ENCODE measurements at regions not wholly inside any gene's neighbourhood (a gene's known extent, or its start where the extent isn't known, plus 50 kb on each side); places are given as distances from the start of the nearest gene placed in this dataset.

- H3K27ac ChIP-seq = no peak overlapping the region
- peaks cover 23% of the 10 kb centered on the region for H3K4me1 ChIP-seq (ENCODE audit: low read depth)
- TF ChIP-seq, protein P1, sequence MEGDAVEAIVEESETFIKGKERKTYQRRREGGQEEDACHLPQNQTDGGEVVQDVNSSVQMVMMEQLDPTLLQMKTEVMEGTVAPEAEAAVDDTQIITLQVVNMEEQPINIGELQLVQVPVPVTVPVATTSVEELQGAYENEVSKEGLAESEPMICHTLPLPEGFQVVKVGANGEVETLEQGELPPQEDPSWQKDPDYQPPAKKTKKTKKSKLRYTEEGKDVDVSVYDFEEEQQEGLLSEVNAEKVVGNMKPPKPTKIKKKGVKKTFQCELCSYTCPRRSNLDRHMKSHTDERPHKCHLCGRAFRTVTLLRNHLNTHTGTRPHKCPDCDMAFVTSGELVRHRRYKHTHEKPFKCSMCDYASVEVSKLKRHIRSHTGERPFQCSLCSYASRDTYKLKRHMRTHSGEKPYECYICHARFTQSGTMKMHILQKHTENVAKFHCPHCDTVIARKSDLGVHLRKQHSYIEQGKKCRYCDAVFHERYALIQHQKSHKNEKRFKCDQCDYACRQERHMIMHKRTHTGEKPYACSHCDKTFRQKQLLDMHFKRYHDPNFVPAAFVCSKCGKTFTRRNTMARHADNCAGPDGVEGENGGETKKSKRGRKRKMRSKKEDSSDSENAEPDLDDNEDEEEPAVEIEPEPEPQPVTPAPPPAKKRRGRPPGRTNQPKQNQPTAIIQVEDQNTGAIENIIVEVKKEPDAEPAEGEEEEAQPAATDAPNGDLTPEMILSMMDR (IDR thresholded peaks at IDR 0.05; ENCODE audit: low read depth, low read length) = no peak
- no peaks in the 10 kb centered on the region for H3K36me3 ChIP-seq
- no peaks in the 10 kb centered on the region for H3K27me3 ChIP-seq
- H3K9me3 ChIP-seq (ENCODE audit: low read depth) = no peaks in the 10 kb centered on the region
- DNase-seq (ENCODE audit: low read depth in 1 of 2, low spot score in 1 of 2) = no peak
- no peak overlapping the region for H3K4me3 ChIP-seq
Measured at GRCh38 chr13:31894931-31895330, 136.6 kb upstream of the FRY start.

DNA sequence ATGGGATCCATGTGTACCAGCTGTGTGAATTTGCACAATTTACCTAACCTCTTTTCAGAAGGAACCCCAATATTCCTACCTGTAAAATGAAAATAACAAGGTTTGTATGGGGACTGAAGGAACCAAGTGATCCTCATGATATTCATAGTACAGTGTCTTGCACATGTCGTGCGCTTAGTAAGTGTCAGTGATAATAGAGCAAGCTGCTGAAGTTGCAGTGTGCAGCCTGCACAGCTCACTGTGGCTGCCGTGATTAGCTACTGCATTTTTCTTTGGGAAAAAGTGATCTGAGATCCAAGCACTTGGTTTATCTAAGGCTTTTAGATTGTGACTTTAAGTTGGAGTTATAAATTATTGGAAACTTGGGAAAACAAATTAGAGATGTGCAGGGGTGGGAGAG is 135.9 kb upstream of the FRY start:
- no peaks in the 10 kb centered on the region for H3K36me3 ChIP-seq
- H3K4me1 ChIP-seq (ENCODE audit: low read depth) = peaks cover 23% of the 10 kb centered on the region
- H3K27ac ChIP-seq = no peak overlapping the region
- DNase-seq (ENCODE audit: low read depth in 1 of 2, low spot score in 1 of 2) = no peak
- H3K4me3 ChIP-seq = no peak overlapping the region
- H3K9me3 ChIP-seq (ENCODE audit: low read depth) = no peaks in the 10 kb centered on the region
- TF ChIP-seq, protein P1 (IDR thresholded peaks at IDR 0.05; ENCODE audit: low read depth, low read length) = no peak
- H3K27me3 ChIP-seq = no peaks in the 10 kb centered on the region

GRCh38 chr13:31896427-31896826 is 135.1 kb upstream of the FRY start:
- no peaks in the 10 kb centered on the region for H3K9me3 ChIP-seq (ENCODE audit: low read depth)
- H3K27ac ChIP-seq = no peak overlapping the region
- TF ChIP-seq, protein P1 (IDR thresholded peaks at IDR 0.05; ENCODE audit: low read depth, low read length) = no peak
- peak in 1 of 2 donors; percentile 76 for DNase-seq (ENCODE audit: low read depth in 1 of 2, low spot score in 1 of 2)
- no peaks in the 10 kb centered on the region for H3K27me3 ChIP-seq
- H3K36me3 ChIP-seq = no peaks in the 10 kb centered on the region
- H3K4me3 ChIP-seq = no peak overlapping the region
- peaks cover 17% of the 10 kb centered on the region for H3K4me1 ChIP-seq (ENCODE audit: low read depth)

GRCh38 chr13:31898378-31899071 is 133.0 kb upstream of the FRY start:
- no peak for DNase-seq (ENCODE audit: low read depth in 1 of 2, low spot score in 1 of 2)
- TF ChIP-seq, protein P1 (IDR thresholded peaks at IDR 0.05; ENCODE audit: low read depth, low read length) = no peak
- Histone ChIP-seq H3K27ac (no peak overlapping the region), H3K9me3 (ENCODE audit: low read depth) (no peaks in the 10 kb centered on the region), H3K4me3 (no peak overlapping the region), H3K27me3 (no peaks in the 10 kb centered on the region), H3K36me3 (no peaks in the 10 kb centered on the region), H3K4me1 (ENCODE audit: low read depth) (peaks cover 10% of the 10 kb centered on the region)

GRCh38 chr13:31901985-31902384 is 129.6 kb upstream of the FRY start:
- Histone ChIP-seq H3K4me3 (no peak overlapping the region), H3K9me3 (ENCODE audit: low read depth) (no peaks in the 10 kb centered on the region), H3K27me3 (no peaks in the 10 kb centered on the region), H3K36me3 (no peaks in the 10 kb centered on the region), H3K27ac (no peak overlapping the region), H3K4me1 (ENCODE audit: low read depth) (no peaks in the 10 kb centered on the region)
- no peak for DNase-seq (ENCODE audit: low read depth in 1 of 2, low spot score in 1 of 2)
- TF ChIP-seq, protein P1 (IDR thresholded peaks at IDR 0.05; ENCODE audit: low read depth, low read length) = no peak
